ENCODE measurements at regions not wholly inside any gene's neighbourhood (a gene's known extent, or its start where the extent isn't known, plus 50 kb on each side); places are given as distances from the start of the nearest gene placed in this dataset.

GRCh38 chr14:96722736-96723135 is 74.4 kb upstream of the VRK1 start:
- Histone ChIP-seq H3K4me1 (no peaks in the 10 kb centered on the region), H3K4me3 (no peak overlapping the region), H3K27ac (no peak overlapping the region), H3K9me3 (no peaks in the 10 kb centered on the region), H3K27me3 (no peaks in the 10 kb centered on the region), H3K36me3 (no peaks in the 10 kb centered on the region)
- TF ChIP-seq POLR2A (IDR thresholded peaks at IDR 0.05) = no peak
- no peak for TF ChIP-seq CTCF (IDR thresholded peaks at IDR 0.05)
- DNase-seq = no peak

GRCh38 chr14:96723946-96724345 is 73.2 kb upstream of the VRK1 start:
- no peak overlapping the region for H3K27ac ChIP-seq
- TF ChIP-seq CTCF (IDR thresholded peaks at IDR 0.05) (no peak), POLR2A (IDR thresholded peaks at IDR 0.05) (no peak)
- DNase-seq = no peak
- H3K4me3 ChIP-seq = no peak overlapping the region
- no peaks in the 10 kb centered on the region for H3K9me3 ChIP-seq
- no peaks in the 10 kb centered on the region for H3K36me3 ChIP-seq
- H3K4me1 ChIP-seq = no peaks in the 10 kb centered on the region
- no peaks in the 10 kb centered on the region for H3K27me3 ChIP-seq

- Histone ChIP-seq H3K4me3 (no peak overlapping the region), H3K9me3 (no peaks in the 10 kb centered on the region), H3K4me1 (no peaks in the 10 kb centered on the region), H3K27me3 (no peaks in the 10 kb centered on the region), H3K36me3 (no peaks in the 10 kb centered on the region), H3K27ac (no peak overlapping the region)
- TF ChIP-seq POLR2A (IDR thresholded peaks at IDR 0.05) (no peak), CTCF (IDR thresholded peaks at IDR 0.05) (no peak)
- DNase-seq = no peak
These were observed 72.0 kb upstream of the VRK1 start for GRCh38 chr14:96725232-96725631.

GRCh38 chr14:96727073-96727472 is 70.1 kb upstream of the VRK1 start:
- Histone ChIP-seq H3K4me3 (no peak overlapping the region), H3K27me3 (no peaks in the 10 kb centered on the region), H3K9me3 (no peaks in the 10 kb centered on the region), H3K36me3 (no peaks in the 10 kb centered on the region), H3K4me1 (no peaks in the 10 kb centered on the region), H3K27ac (no peak overlapping the region)
- TF ChIP-seq CTCF (IDR thresholded peaks at IDR 0.05) (no peak), POLR2A (IDR thresholded peaks at IDR 0.05) (no peak)
- no peak for DNase-seq

- Histone ChIP-seq H3K27ac (no peak overlapping the region), H3K36me3 (no peaks in the 10 kb centered on the region)
These were observed 69.7 kb upstream of the VRK1 start for GRCh38 chr14:96727491-96727890.

More at GRCh38 chr14:96727491-96727890, 69.7 kb upstream of the VRK1 start:
- no peaks in the 10 kb centered on the region for H3K27me3 ChIP-seq
- H3K4me3 ChIP-seq = no peak overlapping the region
- no peak for DNase-seq
- TF ChIP-seq CTCF (IDR thresholded peaks at IDR 0.05) = no peak
- no peak for TF ChIP-seq POLR2A (IDR thresholded peaks at IDR 0.05)
- H3K9me3 ChIP-seq = no peaks in the 10 kb centered on the region
- H3K4me1 ChIP-seq = no peaks in the 10 kb centered on the region
